GM13976 (cell line): ENCODE measurements at regions not wholly inside any gene's neighbourhood (a gene's known extent, or its start where the extent isn't known, plus 50 kb on each side); places are given as distances from the start of the nearest gene placed in this dataset.

ENCODE experiments used
- DNase-seq: peaks from one replicate; pipeline ENCODE4 v3.0.0; 2012; ENCODE audit warnings: low spot score
- CTCF ChIP-seq: IDR thresholded peaks from 2 replicates; pipeline ENCODE4 v1.5.1; 2012; ENCODE audit warnings: borderline replicate concordance, mild to moderate bottlenecking; ENCODE audit not compliant: insufficient read depth; ENCODE audit errors: extremely low read depth, missing control alignments, control extremely low read depth
- in situ Hi-C: fragments of 300-500 bp; cut with MboI; formaldehyde crosslinking; loops from one replicate; pipeline ENCODE4 v1.12.0; 2022; ENCODE audit warnings: low sequenced_read_pairs, mixed read lengths, inconsistent platforms; ENCODE audit not compliant: unreplicated experiment

GRCh38 chr15:70443486-70444273 is 319.7 kb downstream of the UACA start:
- no peak for DNase-seq
- in situ Hi-C loops = no loop called here
- no peak for TF ChIP-seq CTCF

GRCh38 chr15:70442616-70443321 is 320.6 kb downstream of the UACA start:
- DNase-seq = peak; percentile 16
- in situ Hi-C loops = no loop called here
- no peak for TF ChIP-seq CTCF

DNA sequence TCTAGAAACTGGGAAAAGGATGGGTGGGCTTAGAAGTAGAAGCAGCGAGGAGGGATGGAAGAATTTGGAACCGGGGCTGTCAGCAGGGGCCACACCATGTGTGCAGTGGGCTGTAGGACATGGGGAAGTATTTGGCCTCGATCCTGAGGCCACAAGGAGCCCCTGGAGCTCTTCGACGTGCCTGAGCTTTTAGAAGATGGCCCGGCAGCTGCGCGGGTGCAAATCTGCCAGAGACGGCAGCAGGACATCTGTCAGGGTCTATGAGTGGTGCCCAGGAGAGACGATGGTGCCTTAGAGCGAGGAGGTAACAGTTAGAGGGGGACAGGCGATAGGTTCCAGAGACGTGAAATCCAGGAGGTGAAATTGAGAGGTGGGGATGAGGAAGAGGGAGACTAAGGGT is 321.1 kb downstream of the UACA start:
- peak; percentile 11 for DNase-seq
- in situ Hi-C loops = no loop called here
- TF ChIP-seq CTCF = no peak

GRCh38 chr15:70440416-70441138 is 322.8 kb downstream of the UACA start:
- in situ Hi-C loops = no loop called here
- no peak for TF ChIP-seq CTCF
- DNase-seq = peak; percentile 4

DNA sequence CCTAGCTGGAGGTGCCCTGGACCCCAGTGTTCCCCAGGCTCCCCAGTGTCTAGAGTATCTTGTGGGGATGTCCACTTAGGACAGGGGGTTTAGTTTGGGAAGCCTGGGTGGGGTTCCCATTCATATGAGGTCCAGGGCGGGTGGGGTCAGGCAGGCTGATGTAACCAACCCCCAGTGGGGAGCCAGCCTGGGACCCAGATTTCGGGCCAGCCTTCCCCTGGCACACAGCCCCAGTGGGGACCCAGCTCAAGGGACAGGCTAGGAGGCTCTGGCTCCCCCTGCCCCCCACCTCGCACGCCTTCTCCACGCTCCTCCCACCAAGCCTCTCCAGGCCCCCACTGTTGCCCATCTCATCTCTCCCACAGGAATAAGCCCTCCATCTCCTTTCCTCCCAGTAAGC is 323.5 kb downstream of the UACA start:
- no peak for TF ChIP-seq CTCF
- DNase-seq = peak; percentile 20
- in situ Hi-C loops = no loop called here

DNA sequence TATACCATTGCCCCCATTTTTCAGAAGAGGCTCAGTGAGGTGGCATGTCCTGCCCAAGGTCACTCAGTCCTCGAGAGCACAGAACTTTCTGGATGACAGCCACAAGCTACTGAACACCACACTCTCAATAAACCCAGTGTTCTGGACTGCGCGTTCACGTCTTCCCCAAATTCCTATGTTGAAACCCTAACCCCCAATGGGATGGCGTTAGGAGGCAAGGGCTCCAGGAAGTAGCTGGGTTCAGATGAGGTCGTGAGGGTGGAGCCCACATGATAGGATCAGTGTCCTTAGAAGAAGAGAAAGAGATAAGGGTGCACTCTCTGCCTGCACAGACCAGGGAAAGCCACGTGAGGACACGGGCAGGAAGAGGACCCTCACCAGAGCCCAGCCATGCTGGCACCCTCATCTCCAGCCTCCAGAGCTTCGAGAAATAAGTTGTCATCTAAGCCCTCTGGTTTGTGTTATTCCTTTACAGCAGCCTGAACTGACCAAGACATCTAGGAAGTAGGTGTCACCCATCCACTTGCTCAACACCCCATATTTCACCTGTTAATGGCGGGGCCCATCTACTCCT is 324.0 kb downstream of the UACA start:
- TF ChIP-seq CTCF = no peak
- in situ Hi-C loops = no loop called here
- DNase-seq = peak; percentile 10
